IMR-90 (cell line): ENCODE measurements at regions not wholly inside any gene's neighbourhood (a gene's known extent, or its start where the extent isn't known, plus 50 kb on each side); places are given as distances from the start of the nearest gene placed in this dataset.
"Not testable (repeated sequence)": the region's sequence is repeated elsewhere in the genome, so short reads cannot be mapped to it uniquely, and the experiment has no call there.

Experiments
- ATAC-seq: fragments of 200-7000 bp; cut with Tn5 transposase; 2 replicates; pipeline ENCODE4 v1.9.1; 2020; ENCODE audit warnings: low read depth, mild to moderate bottlenecking, moderate library complexity
- BruUV-seq: library from RNA; stranded (reverse); fragments of 400-500 nt; replicated peaks from 2 replicates; lab custom pipeline; 2021; lab: Mats Ljungman, UMichigan
- CTCF ChIA-PET: fragments of 300-600 bp; formaldehyde crosslinking; extraction: SDS; loops from one replicate; lab custom pipeline; 2021; ENCODE audit warnings: antibody characterized with exemption; lab: Yijun Ruan, JAX
- POLR2A ChIA-PET: fragments of 300-600 bp; sonication (Branson Sonifier 250); formaldehyde crosslinking; loops from one replicate; lab custom pipeline; 2022; ENCODE audit warnings: antibody characterized with exemption; ENCODE audit not compliant: unreplicated experiment; lab: Charles Lee
- DNase-seq: peaks from one replicate; pipeline ENCODE4 v3.0.0; 2013
- H2AFZ ChIP-seq: replicated peaks from 2 replicates; pipeline ENCODE3; 2013; ENCODE audit warnings: low read length, mild to moderate bottlenecking; ENCODE audit not compliant: poor library complexity
- H2AK5ac ChIP-seq: 2 replicates; pipeline ENCODE4 v1.6.1; 2013; ENCODE audit warnings: low read depth, low read length, inconsistent platforms
- H2AK9ac ChIP-seq: replicated peaks from 2 replicates; pipeline ENCODE3; 2013; ENCODE audit warnings: mild to moderate bottlenecking, low read depth, low read length, moderate library complexity; ENCODE audit not compliant: poor library complexity
- H2BK120ac ChIP-seq: 2 replicates; pipeline ENCODE4 v1.6.1; 2013; ENCODE audit warnings: low read depth, low read length, inconsistent platforms
- H2BK15ac ChIP-seq: 3 replicates; pipeline ENCODE4 v1.6.1; 2013; ENCODE audit warnings: low read depth, low read length, inconsistent platforms
- H2BK20ac ChIP-seq: 2 replicates; pipeline ENCODE4 v1.6.1; 2013; ENCODE audit warnings: low read depth, mild to moderate bottlenecking, inconsistent platforms, low read length, moderate library complexity
- H2BK5ac ChIP-seq: 2 replicates; pipeline ENCODE4 v1.6.1; 2013; ENCODE audit warnings: mild to moderate bottlenecking, low read depth, low read length, inconsistent platforms; ENCODE audit not compliant: poor library complexity, severe bottlenecking
- H3K14ac ChIP-seq: replicated peaks from 2 replicates; pipeline ENCODE4 v1.6.1; 2013; ENCODE audit warnings: low read depth, low read length, inconsistent platforms
- H3K18ac ChIP-seq: 2 replicates; pipeline ENCODE4 v1.6.1; 2013; ENCODE audit warnings: low read depth, low read length, control low read depth
- H3K23ac ChIP-seq: 2 replicates; pipeline ENCODE4 v1.6.1; 2013; ENCODE audit warnings: low read depth, low read length, inconsistent platforms
- H3K27ac ChIP-seq: 2 replicates; pipeline ENCODE4 v1.5.1; 2013; ENCODE audit warnings: mild to moderate bottlenecking, control low read depth, low read length; ENCODE audit not compliant: insufficient read depth
- H3K27me3 ChIP-seq: 2 replicates; pipeline ENCODE4 v1.6.1; 2013; ENCODE audit warnings: low read length; ENCODE audit not compliant: control insufficient read depth, insufficient read depth
- H3K36me3 ChIP-seq: 2 replicates; pipeline ENCODE4 v1.6.1; 2013; ENCODE audit warnings: low read length, mixed read lengths; ENCODE audit not compliant: control insufficient read depth, insufficient read depth
- H3K4ac ChIP-seq: 2 replicates; pipeline ENCODE4 v1.6.1; 2013; ENCODE audit warnings: low read depth, low read length, inconsistent platforms
- H3K4me1 ChIP-seq: 2 replicates; pipeline ENCODE4 v1.6.1; 2013; ENCODE audit warnings: low read length, mixed read lengths; ENCODE audit not compliant: control insufficient read depth, insufficient read depth
- H3K4me2 ChIP-seq: 2 replicates; pipeline ENCODE4 v1.6.1; 2013; ENCODE audit warnings: low read depth, mild to moderate bottlenecking, control low read depth, low read length, moderate library complexity
- H3K4me3 ChIP-seq: 2 replicates; pipeline ENCODE4 v1.5.1; 2013; ENCODE audit warnings: low read depth, mild to moderate bottlenecking, control low read depth, low read length, moderate library complexity; ENCODE audit not compliant: insufficient read depth
- H3K56ac ChIP-seq: 2 replicates; pipeline ENCODE4 v1.6.1; 2013; ENCODE audit warnings: low read length, inconsistent platforms; ENCODE audit not compliant: insufficient read depth; ENCODE audit errors: extremely low read depth
- H3K79me1 ChIP-seq, 2 experiments: 2 replicates each; pipeline ENCODE4 v1.6.1; 2013; ENCODE audit warnings: low read length in 2 of 2, inconsistent platforms in 1 of 2, low read depth in 1 of 2
- H3K9ac ChIP-seq: 2 replicates; pipeline ENCODE4 v1.6.1; 2013; ENCODE audit warnings: low read depth, low read length, control low read depth
- H3K9me1 ChIP-seq: 2 replicates; pipeline ENCODE4 v1.6.1; 2013; ENCODE audit warnings: low read length, inconsistent platforms; ENCODE audit not compliant: insufficient read depth
- H3K9me3 ChIP-seq: 2 replicates; pipeline ENCODE4 v1.6.1; 2013; ENCODE audit warnings: low read length; ENCODE audit not compliant: control insufficient read depth, insufficient read depth
- H4K20me1 ChIP-seq: 2 replicates; pipeline ENCODE4 v1.6.1; 2013; ENCODE audit warnings: low read length, inconsistent platforms; ENCODE audit not compliant: insufficient read depth
- H4K5ac ChIP-seq: 2 replicates; pipeline ENCODE4 v1.6.1; 2013; ENCODE audit warnings: mild to moderate bottlenecking, low read depth, low read length, control low read depth
- H4K8ac ChIP-seq, 2 experiments: 2 replicates each; pipeline ENCODE4 v1.6.1; 2013; ENCODE audit warnings: low read depth in 2 of 2, low read length in 2 of 2, control low read depth in 1 of 2, inconsistent platforms in 1 of 2
- H4K91ac ChIP-seq: 2 replicates; pipeline ENCODE4 v1.6.1; 2013; ENCODE audit warnings: low read depth, low read length, inconsistent platforms; ENCODE audit not compliant: insufficient read depth
- FOS ChIP-seq: fragments of 150-350 bp; IDR thresholded peaks from 2 replicates; pipeline ENCODE4 v1.6.1; 2016; ENCODE audit warnings: low read depth, low read length
- MAZ ChIP-seq: IDR thresholded peaks from 2 replicates; pipeline ENCODE4 v1.6.1; 2012; ENCODE audit warnings: low read depth, mild to moderate bottlenecking, low read length, improper control_type of control experiment, moderate library complexity, borderline replicate concordance
- WGBS, 2 experiments: methylation state at CpG; one replicate each; pipeline versions ENCODE4 v1.1.5 to v1.1.7; 2013; ENCODE audit warnings: missing lambda C conversion rate in 2 of 2; ENCODE audit not compliant: insufficient read length in 1 of 2; ENCODE audit errors: extremely low coverage in 2 of 2; 5-methylcytosine and 5-hydroxymethylcytosine counted together
- dilution Hi-C: fragments of 300-500 bp; cut with HindIII; formaldehyde crosslinking; loops from one replicate; pipeline ENCODE4 v1.14.3; 2018; ENCODE audit warnings: low sequenced_read_pairs; ENCODE audit not compliant: unreplicated experiment
- in situ Hi-C: fragments of 300-500 bp; cut with MboI; formaldehyde crosslinking; loops from 3 replicates; pipeline ENCODE4 v1.14.3; 2019; ENCODE audit warnings: low sequenced_read_pairs, inconsistent platforms, mixed read lengths
- intact Hi-C: fragments of 100-400 bp; cut with micrococcal nuclease; formaldehyde crosslinking; loops from 2 replicates; pipeline ENCODE4 v1.10.0; 2022

- Histone ChIP-seq H3K4ac (no peak overlapping the region), H2BK5ac (peak overlapping the region; percentile 63), H3K36me3 (no peaks in the 10 kb centered on the region), H3K9me1 (no peaks in the 10 kb centered on the region), H4K20me1 (no peaks in the 10 kb centered on the region), H2BK20ac (no peak overlapping the region), H2AK9ac (no peak overlapping the region), H2BK15ac (no peak overlapping the region), H4K5ac (0 out of 2 replicates have a peak overlapping the region, but pooled peaks have one; percentile 26), H3K4me2 (peak overlapping the region; percentile 18; the same call in 1 of the 2 replicates), H2BK120ac (no peak overlapping the region), H3K27me3 (no peaks in the 10 kb centered on the region), H3K9ac (no peak overlapping the region), H3K9me3 (no peaks in the 10 kb centered on the region), H2AFZ (no peak overlapping the region), H2AK5ac (no peak overlapping the region), H3K27ac (no peak overlapping the region), H3K56ac (no peak overlapping the region), H3K4me1 (peaks cover 7% of the 10 kb centered on the region), H3K14ac (no peak overlapping the region), H3K4me3 (no peak overlapping the region), H3K18ac (peak overlapping the region; percentile 53), H4K8ac (peak overlapping the region in 1 of 2 experiments; percentile 65; a peak in 1 of 4 replicates), H4K91ac (no peak overlapping the region), H3K23ac (no peak overlapping the region), H3K79me1 (peaks cover 0 to 6% of the 10 kb centered on the region in 2 experiments; a peak in 2 of 4 replicates)
- dilution Hi-C loops (no loop called here), in situ Hi-C loops (no loop called here), intact Hi-C loops (loop anchor here (5.0 kb wide), 2 partner anchors 52 to 72 kb away; no protein-coding TSS in a partner anchor)
- ATAC-seq: peak; percentile 22; the same call in 1 of the 2 replicates
- TF ChIP-seq MAZ (no peak), FOS (peak; percentile 52; the same call in 1 of the 2 replicates)
- ChIA-PET CTCF (interaction anchor here (1.2 kb wide), 1 partner anchor 194 kb away, joined by 4 read pairs; no protein-coding TSS in a partner anchor), POLR2A (no interaction called here)
- BruUV-seq: no TSS peak
- DNase-seq: peak; percentile 47
Observed at GRCh38 chr14:35213869-35214387, 78.3 kb upstream of the PSMA6 start.

DNA sequence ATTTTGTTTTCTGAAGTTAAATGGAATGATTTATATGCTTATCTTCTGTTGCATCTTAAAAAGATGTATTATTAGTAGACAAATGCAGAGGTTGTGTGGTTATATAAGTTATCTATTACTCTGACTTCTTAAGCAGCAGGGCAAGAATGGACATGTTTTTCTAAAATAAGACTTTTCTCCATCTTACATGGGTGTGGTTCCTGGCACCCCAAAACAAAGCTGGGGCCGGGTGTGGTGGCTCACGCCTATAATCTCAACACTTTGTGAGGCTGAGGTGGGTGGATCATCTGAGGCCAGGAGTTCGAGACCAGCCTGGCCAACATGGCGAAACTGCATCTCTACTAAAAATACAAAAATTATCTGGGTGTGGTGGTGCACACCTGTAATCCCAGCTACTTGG is 77.8 kb upstream of the PSMA6 start:
- H4K20me1 ChIP-seq, H3K4me1 ChIP-seq, H3K9me3 ChIP-seq, H3K23ac ChIP-seq, H2BK20ac ChIP-seq, H2AK5ac ChIP-seq, ATAC-seq, H3K14ac ChIP-seq, H3K4me2 ChIP-seq, in situ Hi-C loops, H3K9ac ChIP-seq, H3K56ac ChIP-seq, POLR2A ChIA-PET, H3K27me3 ChIP-seq, H4K91ac ChIP-seq, H3K9me1 ChIP-seq, H3K36me3 ChIP-seq, BruUV-seq, H2AK9ac ChIP-seq, DNase-seq, dilution Hi-C loops, H3K4me3 ChIP-seq, H2AFZ ChIP-seq, H2BK15ac ChIP-seq: not testable (repeated sequence)
- H4K8ac ChIP-seq: peak overlapping the region in 1 of 2 experiments; percentile 65; a peak in 2 of 4 replicates
- peak overlapping the region; percentile 39; the same call in 1 of the 2 replicates for H3K4ac ChIP-seq
- peak overlapping the region; percentile 83; the same call in 1 of the 2 replicates for H4K5ac ChIP-seq
- intact Hi-C loops: loop anchor here (5.0 kb wide), 2 partner anchors 52 to 72 kb away; no protein-coding TSS in a partner anchor
- peak overlapping the region; percentile 69 for H3K18ac ChIP-seq
- WGBS, 2 experiments: no CpG with 5 or more reads among the region's 4 CpGs
- CTCF ChIA-PET: interaction anchor here (0.7 to 1.3 kb wide), 15 partner anchors 9 to 206 kb away, joined by 3 to 10 read pairs (median 4); no protein-coding TSS in a partner anchor
- H3K27ac ChIP-seq: peak overlapping the region; percentile 49; the same call in 1 of the 2 replicates
- peak overlapping the region; percentile 20; the same call in 1 of the 2 replicates for H2BK120ac ChIP-seq
- peaks cover 0 to 10% of the 10 kb centered on the region in 2 experiments; a peak in 2 of 4 replicates for H3K79me1 ChIP-seq
- peak overlapping the region; percentile 63 for H2BK5ac ChIP-seq
